Activated CD8-positive, alpha-beta memory T cell treated with anti-CD3 and anti-CD28 coated beads, Interleukin-2, amount 50 U/mL, for 24 hours (primary cell): ENCODE measurements at regions not wholly inside any gene's neighbourhood (a gene's known extent, or its start where the extent isn't known, plus 50 kb on each side); places are given as distances from the start of the nearest gene placed in this dataset.
"Not testable (repeated sequence)": the region's sequence is repeated elsewhere in the genome, so short reads cannot be mapped to it uniquely, and the experiment has no call there.

ENCODE experiments used
- DNase-seq: peaks from one replicate; pipeline ENCODE4 v3.0.0-alpha.2; 2020; ENCODE audit errors: extremely low read depth

GRCh38 chr4:89496851-89497250 is 189.3 kb upstream of the GPRIN3 start:
- no peak for DNase-seq

GRCh38 chr4:89493367-89493766 is 185.8 kb upstream of the GPRIN3 start:
- no peak for DNase-seq

DNA sequence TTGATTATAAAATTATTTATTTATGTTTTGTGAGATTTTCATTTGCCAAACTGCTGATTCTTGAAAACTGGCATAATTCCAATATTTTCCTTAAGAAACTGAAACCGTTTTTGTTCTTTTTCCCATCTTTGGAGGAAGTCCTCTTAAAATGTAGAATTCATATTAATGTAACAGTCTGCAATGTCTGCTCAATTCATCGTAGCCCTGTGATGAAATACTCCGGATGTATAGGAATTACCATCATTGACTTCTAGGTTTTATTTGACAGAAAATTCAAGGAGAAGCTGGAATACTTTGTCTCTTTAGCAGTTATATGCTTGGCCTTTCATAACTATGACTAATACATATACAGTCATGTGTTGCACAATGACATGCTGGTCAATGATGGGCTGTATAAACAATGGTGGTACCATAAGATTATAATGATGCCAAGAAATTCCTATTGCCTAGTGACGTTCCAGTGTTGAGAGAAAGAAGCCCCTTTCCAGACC is 185.0 kb upstream of the GPRIN3 start:
- DNase-seq = no peak

DNA sequence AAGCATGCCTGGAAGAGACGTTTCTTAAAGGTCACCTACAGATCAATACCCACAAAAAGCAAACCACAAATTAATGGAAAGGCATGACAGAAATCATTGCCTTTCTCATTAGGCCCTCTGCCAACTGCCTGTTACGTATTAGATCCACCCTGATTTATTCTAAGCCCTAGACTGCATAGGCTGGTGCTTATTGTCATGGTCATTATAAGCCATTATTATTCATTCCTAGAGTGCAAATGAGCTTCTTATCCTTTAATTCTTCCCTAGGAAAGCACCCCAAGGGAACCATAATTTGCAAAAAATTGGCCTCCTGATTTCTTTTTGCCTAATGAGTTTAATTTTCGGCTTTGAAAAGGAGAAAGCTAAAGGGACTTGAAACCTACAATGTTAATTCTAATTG is 184.2 kb upstream of the GPRIN3 start:
- no peak for DNase-seq

DNA sequence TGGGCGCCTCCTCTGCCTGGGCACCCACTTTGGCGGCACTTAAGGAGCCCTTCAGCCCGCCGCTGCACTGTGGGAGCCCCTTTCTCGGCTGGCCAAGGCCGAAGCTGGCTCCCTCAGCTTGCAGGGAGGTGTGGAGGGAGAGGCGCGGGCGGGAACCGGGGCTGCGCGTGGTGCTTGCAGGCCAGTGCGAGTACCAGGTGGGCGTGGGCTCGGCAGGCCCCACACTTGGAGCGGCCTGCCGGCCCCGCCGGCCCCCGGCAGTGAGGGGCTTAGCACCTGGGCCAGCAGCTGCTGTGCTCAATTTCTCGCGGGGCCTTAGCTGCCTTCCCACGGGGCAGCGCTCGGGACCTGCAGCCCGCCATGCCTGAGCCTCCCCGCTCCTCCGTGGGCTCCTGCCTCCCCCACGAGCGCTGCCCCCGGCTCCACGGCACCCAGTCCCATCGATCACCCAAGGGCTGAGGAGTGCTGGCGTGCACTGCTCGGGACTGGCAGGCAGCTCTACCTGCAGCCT is 182.4 kb upstream of the GPRIN3 start:
- not testable (repeated sequence) for DNase-seq

DNA sequence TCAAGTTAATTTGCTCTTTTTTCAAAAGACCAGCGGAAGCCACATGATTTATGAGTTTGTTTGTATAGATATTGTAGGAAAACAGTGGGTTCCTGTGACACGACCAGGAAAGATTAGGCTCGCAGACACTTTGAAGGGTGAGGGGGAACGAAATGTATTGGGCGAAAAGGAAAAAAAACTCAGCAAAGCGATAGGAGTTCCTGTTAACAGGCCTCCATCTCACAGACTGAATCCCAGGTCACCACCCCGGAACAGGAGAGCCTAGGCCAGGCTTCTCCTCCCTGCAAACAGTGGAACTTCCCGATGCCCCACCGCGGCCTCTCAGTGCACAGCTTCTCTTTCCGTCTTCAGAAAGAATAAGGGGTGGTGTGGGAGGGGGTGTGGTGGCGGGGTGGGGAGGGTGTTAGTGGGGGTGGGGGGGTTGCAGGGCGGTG is 181.8 kb upstream of the GPRIN3 start:
- DNase-seq = no peak

DNA sequence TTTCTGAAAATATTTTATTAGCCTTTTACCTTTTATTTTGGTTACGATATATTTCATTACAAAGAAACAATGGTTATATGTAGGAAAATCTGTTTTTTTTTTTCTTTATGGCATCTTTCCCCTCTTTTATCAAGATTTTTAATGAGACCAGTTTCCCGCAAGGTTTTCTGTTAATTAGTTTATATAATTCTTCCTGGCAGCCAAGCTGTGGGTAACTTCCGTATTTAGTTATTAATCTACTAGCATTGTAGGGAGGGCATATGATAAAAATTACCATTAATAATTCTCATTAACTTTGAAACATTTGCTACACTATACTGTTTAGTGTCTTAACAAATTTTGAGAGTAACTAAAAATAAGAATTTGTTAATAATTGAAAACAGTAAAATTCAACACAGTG is 181.1 kb upstream of the GPRIN3 start:
- DNase-seq = no peak

GRCh38 chr4:89486673-89487072 is 179.1 kb upstream of the GPRIN3 start:
- DNase-seq = no peak

DNA sequence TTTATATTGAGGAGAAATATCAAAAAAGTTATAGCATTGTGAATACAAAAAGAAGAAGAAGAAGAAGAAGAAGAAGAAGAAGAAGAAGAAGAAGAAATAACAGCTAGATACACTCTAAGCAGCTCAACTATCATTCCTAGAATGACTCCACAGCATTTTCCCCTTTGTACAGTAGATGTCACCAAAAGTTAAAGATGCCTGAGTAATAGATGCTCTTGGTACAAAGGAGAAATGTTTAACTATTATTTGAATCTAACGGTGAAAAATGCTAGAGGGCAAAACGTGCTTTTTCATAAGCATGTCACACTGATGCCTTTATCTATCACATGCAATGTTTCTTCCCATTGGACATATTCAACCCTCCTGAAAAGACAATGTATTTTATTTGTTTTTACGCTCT is 178.4 kb upstream of the GPRIN3 start:
- no peak for DNase-seq

GRCh38 chr4:89483833-89484232 is 176.2 kb upstream of the GPRIN3 start:
- no peak for DNase-seq

- DNase-seq = no peak
These were observed 175.5 kb upstream of the GPRIN3 start for GRCh38 chr4:89482926-89483595.

DNA sequence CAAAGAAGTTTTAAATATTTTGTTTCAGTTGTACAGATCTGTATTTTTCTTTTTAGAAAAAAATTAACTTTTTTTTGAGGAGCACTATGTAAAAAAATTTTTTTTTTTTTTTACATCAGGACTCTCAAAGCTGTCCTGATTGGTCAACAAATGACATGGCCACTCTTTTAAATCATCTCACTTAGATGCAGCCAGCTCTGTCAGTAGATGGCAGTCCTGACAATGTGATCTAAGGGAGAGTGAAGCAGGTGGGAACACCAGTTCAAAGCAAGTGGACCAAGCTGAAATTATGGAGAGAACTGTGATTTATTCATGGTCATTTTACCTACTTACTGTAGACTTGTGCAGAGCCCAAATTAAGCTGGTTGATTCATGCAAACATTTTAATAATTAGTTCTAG is 174.7 kb upstream of the GPRIN3 start:
- no peak for DNase-seq

DNA sequence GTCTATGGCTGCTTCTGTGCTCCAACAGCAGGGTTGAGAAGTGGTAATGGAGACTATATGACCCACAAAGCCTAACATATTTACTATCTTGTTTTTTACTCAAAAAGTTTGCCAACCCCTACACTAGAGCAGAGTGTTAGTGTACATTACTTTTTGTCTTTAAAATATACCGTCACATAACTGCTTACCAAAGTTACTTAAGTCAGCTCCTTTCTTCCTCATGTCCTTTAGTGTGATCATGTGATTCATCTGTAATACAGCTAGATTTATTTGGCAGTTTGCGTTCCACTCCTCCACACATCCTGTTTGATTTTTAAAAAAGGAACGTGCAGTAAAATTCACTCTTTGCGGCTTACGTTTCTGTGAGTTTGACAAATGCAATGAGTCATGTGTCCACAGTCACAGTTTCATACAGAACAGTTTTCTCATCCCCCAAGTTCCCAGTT is 162.4 kb upstream of the GPRIN3 start:
- DNase-seq = no peak

- DNase-seq = no peak
These were observed 161.9 kb upstream of the GPRIN3 start for GRCh38 chr4:89469516-89469915.

DNA sequence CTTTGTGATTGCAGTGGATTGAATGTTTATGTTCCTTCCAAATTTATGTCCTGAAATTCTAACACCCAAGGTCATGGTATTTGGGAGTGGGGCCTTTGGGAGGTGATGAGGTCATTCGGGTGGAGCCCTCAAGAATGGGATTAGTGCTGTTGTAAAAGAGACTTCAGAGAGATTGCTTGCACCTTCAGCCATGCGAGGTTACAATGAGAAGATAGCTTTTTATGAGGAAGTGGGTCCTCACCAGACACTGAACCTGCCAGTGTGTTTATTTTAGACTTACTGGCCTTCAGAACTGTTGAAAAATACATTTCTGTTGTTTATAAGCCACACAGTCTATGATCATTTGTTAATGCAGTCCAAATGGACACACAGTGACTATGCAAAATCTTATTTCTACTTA is 161.0 kb upstream of the GPRIN3 start:
- no peak for DNase-seq

DNA sequence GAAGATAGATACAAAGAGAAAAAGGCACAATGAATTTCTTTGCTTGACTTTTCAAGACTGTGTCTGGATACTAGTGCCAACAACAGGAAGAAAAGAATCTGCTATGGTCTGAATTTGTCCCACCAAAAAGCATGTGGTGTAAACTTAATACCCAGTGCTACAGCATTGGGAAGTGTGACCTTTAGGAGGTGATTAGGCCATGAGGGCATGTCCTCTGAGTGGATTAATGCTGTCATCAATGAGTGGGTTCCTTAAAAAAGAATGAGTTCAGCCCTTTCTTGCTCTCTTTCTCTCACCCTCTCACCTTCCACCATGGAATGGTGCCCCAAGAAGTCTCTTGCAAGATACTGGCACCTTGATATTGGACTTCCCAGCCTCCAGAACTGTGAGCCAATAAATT is 155.7 kb upstream of the GPRIN3 start:
- no peak for DNase-seq

GRCh38 chr4:89447543-89447942 is 139.9 kb upstream of the GPRIN3 start:
- no peak for DNase-seq

GRCh38 chr4:89446193-89446592 is 138.6 kb upstream of the GPRIN3 start:
- DNase-seq = no peak

- no peak for DNase-seq
These were observed 131.9 kb upstream of the GPRIN3 start for GRCh38 chr4:89439533-89439932.

GRCh38 chr4:89438102-89438831 is 130.7 kb upstream of the GPRIN3 start:
- no peak for DNase-seq

GRCh38 chr4:89434364-89434988 is 126.9 kb upstream of the GPRIN3 start:
- DNase-seq = no peak

GRCh38 chr4:89427782-89428181 is 120.2 kb upstream of the GPRIN3 start:
- DNase-seq = no peak

- no peak for DNase-seq
These were observed 117.4 kb upstream of the GPRIN3 start for GRCh38 chr4:89425023-89425422.
